SJCRH30 (cell line): ENCODE measurements at regions not wholly inside any gene's neighbourhood (a gene's known extent, or its start where the extent isn't known, plus 50 kb on each side); places are given as distances from the start of the nearest gene placed in this dataset.
A peak's percentile ranks its signal among the peaks of the same experiment; 100 is the strongest.

Source experiments
- DNase-seq, 2 experiments: peaks; one replicate each; pipeline ENCODE4 v3.0.0-alpha.2; 2015 to 2020
- H3K27ac ChIP-seq: fragments of 250-450 bp; sonication (Bioruptor Pico); 2 replicates; pipeline ENCODE4 v1.5.1; 2020; ENCODE audit warnings: mild to moderate bottlenecking, moderate library complexity
- H3K27me3 ChIP-seq: fragments of 250-450 bp; sonication (Bioruptor Pico); 2 replicates; pipeline ENCODE4 v1.5.1; 2020; ENCODE audit warnings: mild to moderate bottlenecking, moderate library complexity
- H3K36me3 ChIP-seq: fragments of 250-450 bp; sonication (Bioruptor Pico); 2 replicates; pipeline ENCODE4 v1.5.1; 2020; ENCODE audit warnings: mild to moderate bottlenecking, moderate library complexity
- H3K4me1 ChIP-seq: fragments of 250-450 bp; sonication (Bioruptor Pico); 2 replicates; pipeline ENCODE4 v1.5.1; 2020; ENCODE audit warnings: mild to moderate bottlenecking, moderate library complexity
- H3K4me3 ChIP-seq: fragments of 250-450 bp; sonication (Bioruptor Pico); 2 replicates; pipeline ENCODE4 v1.5.1; 2020; ENCODE audit warnings: mild to moderate bottlenecking, moderate library complexity
- H3K9me3 ChIP-seq: fragments of 250-450 bp; sonication (Bioruptor Pico); replicated peaks from 2 replicates; pipeline ENCODE4 v1.5.1; 2020; ENCODE audit warnings: mild to moderate bottlenecking, moderate library complexity

GRCh38 chr10:69684020-69684980, 54.3 kb downstream of the FAM241B start:
- Histone ChIP-seq H3K36me3 (no peaks in the 10 kb centered on the region), H3K4me3 (no peak overlapping the region), H3K27ac (no peak overlapping the region), H3K4me1 (no peaks in the 10 kb centered on the region), H3K9me3 (no peaks in the 10 kb centered on the region), H3K27me3 (no peaks in the 10 kb centered on the region; the same call in 1 of the 2 replicates)
- no peak for DNase-seq

GRCh38 chr10:69684981-69685353, 54.9 kb downstream of the FAM241B start:
- Histone ChIP-seq H3K27me3 (no peaks in the 10 kb centered on the region; the same call in 1 of the 2 replicates), H3K4me3 (no peak overlapping the region), H3K36me3 (no peaks in the 10 kb centered on the region), H3K4me1 (no peaks in the 10 kb centered on the region), H3K27ac (no peak overlapping the region), H3K9me3 (no peaks in the 10 kb centered on the region)
- DNase-seq = no peak

GRCh38 chr10:69685426-69685801, 55.4 kb downstream of the FAM241B start:
- Histone ChIP-seq H3K9me3 (no peaks in the 10 kb centered on the region), H3K27ac (no peak overlapping the region), H3K4me1 (no peaks in the 10 kb centered on the region), H3K27me3 (no peaks in the 10 kb centered on the region; the same call in 1 of the 2 replicates), H3K36me3 (no peaks in the 10 kb centered on the region), H3K4me3 (no peak overlapping the region)
- DNase-seq = no peak

- DNase-seq = no peak
- Histone ChIP-seq H3K9me3 (no peaks in the 10 kb centered on the region), H3K4me1 (no peaks in the 10 kb centered on the region), H3K27me3 (no peaks in the 10 kb centered on the region; the same call in 1 of the 2 replicates), H3K36me3 (no peaks in the 10 kb centered on the region), H3K4me3 (no peak overlapping the region), H3K27ac (no peak overlapping the region)
These were observed 55.9 kb downstream of the FAM241B start for GRCh38 chr10:69685802-69686585.

- Histone ChIP-seq H3K4me3 (no peak overlapping the region), H3K27ac (no peak overlapping the region), H3K9me3 (no peaks in the 10 kb centered on the region), H3K36me3 (no peaks in the 10 kb centered on the region), H3K27me3 (no peaks in the 10 kb centered on the region), H3K4me1 (no peaks in the 10 kb centered on the region)
- DNase-seq = no peak
These were observed 56.8 kb downstream of the FAM241B start for GRCh38 chr10:69686866-69687265.

GRCh38 chr10:69687426-69687825, 57.4 kb downstream of the FAM241B start:
- H3K36me3 ChIP-seq = no peaks in the 10 kb centered on the region
- H3K27me3 ChIP-seq = no peaks in the 10 kb centered on the region
- H3K4me3 ChIP-seq = no peak overlapping the region
- peak in 1 of 2 experiments; percentile 5 for DNase-seq
- H3K4me1 ChIP-seq = no peaks in the 10 kb centered on the region
- H3K9me3 ChIP-seq = no peaks in the 10 kb centered on the region
- H3K27ac ChIP-seq = no peak overlapping the region

GRCh38 chr10:69692267-69692666, 62.2 kb downstream of the FAM241B start:
- Histone ChIP-seq H3K9me3 (no peaks in the 10 kb centered on the region), H3K27me3 (no peaks in the 10 kb centered on the region), H3K4me1 (no peaks in the 10 kb centered on the region), H3K27ac (no peak overlapping the region), H3K36me3 (no peaks in the 10 kb centered on the region), H3K4me3 (no peak overlapping the region)
- DNase-seq = no peak

GRCh38 chr10:69692891-69693290, 62.8 kb downstream of the FAM241B start:
- DNase-seq = no peak
- Histone ChIP-seq H3K4me3 (no peak overlapping the region), H3K9me3 (no peaks in the 10 kb centered on the region), H3K4me1 (no peaks in the 10 kb centered on the region), H3K36me3 (no peaks in the 10 kb centered on the region), H3K27ac (no peak overlapping the region), H3K27me3 (no peaks in the 10 kb centered on the region)

GRCh38 chr10:69693886-69694285, 63.8 kb downstream of the FAM241B start:
- H3K4me3 ChIP-seq = no peak overlapping the region
- H3K9me3 ChIP-seq = no peaks in the 10 kb centered on the region
- DNase-seq = no peak
- no peak overlapping the region for H3K27ac ChIP-seq
- no peaks in the 10 kb centered on the region for H3K27me3 ChIP-seq
- no peaks in the 10 kb centered on the region for H3K4me1 ChIP-seq
- H3K36me3 ChIP-seq = no peaks in the 10 kb centered on the region

- Histone ChIP-seq H3K27me3 (no peaks in the 10 kb centered on the region), H3K4me3 (no peak overlapping the region), H3K36me3 (no peaks in the 10 kb centered on the region), H3K27ac (no peak overlapping the region), H3K9me3 (no peaks in the 10 kb centered on the region), H3K4me1 (no peaks in the 10 kb centered on the region)
- DNase-seq = peak; percentile 41 to 73
These were observed 66.2 kb downstream of the FAM241B start for GRCh38 chr10:69696073-69696731.

GRCh38 chr10:69697006-69697405, 67.0 kb downstream of the FAM241B start:
- no peaks in the 10 kb centered on the region for H3K27me3 ChIP-seq
- H3K9me3 ChIP-seq = no peaks in the 10 kb centered on the region
- no peaks in the 10 kb centered on the region for H3K36me3 ChIP-seq
- no peak overlapping the region for H3K4me3 ChIP-seq
- no peaks in the 10 kb centered on the region for H3K4me1 ChIP-seq
- H3K27ac ChIP-seq = no peak overlapping the region
- no peak for DNase-seq

- H3K9me3 ChIP-seq = no peaks in the 10 kb centered on the region
- no peaks in the 10 kb centered on the region for H3K36me3 ChIP-seq
- no peak overlapping the region for H3K4me3 ChIP-seq
- no peak overlapping the region for H3K27ac ChIP-seq
- H3K4me1 ChIP-seq = no peaks in the 10 kb centered on the region
- H3K27me3 ChIP-seq = no peaks in the 10 kb centered on the region
- no peak for DNase-seq
These were observed 73.2 kb downstream of the FAM241B start for GRCh38 chr10:69703256-69703655.

- Histone ChIP-seq H3K4me3 (no peak overlapping the region), H3K27ac (no peak overlapping the region), H3K27me3 (no peaks in the 10 kb centered on the region), H3K4me1 (no peaks in the 10 kb centered on the region), H3K36me3 (no peaks in the 10 kb centered on the region), H3K9me3 (no peaks in the 10 kb centered on the region)
- no peak for DNase-seq
These were observed 74.0 kb downstream of the FAM241B start for GRCh38 chr10:69703766-69704630.

- Histone ChIP-seq H3K36me3 (no peaks in the 10 kb centered on the region), H3K9me3 (no peaks in the 10 kb centered on the region), H3K27ac (no peak overlapping the region), H3K4me3 (no peak overlapping the region), H3K27me3 (no peaks in the 10 kb centered on the region), H3K4me1 (no peaks in the 10 kb centered on the region)
- DNase-seq = no peak
These were observed 79.4 kb downstream of the FAM241B start for GRCh38 chr10:69709366-69709941.
